ENCODE measurements at regions not wholly inside any gene's neighbourhood (a gene's known extent, or its start where the extent isn't known, plus 50 kb on each side); places are given as distances from the start of the nearest gene placed in this dataset.

GRCh38 chr10:70939441-70940003 is 51.2 kb upstream of the PCBD1 start:
- TF ChIP-seq POLR2A (IDR thresholded peaks at IDR 0.05): no peak
- TF ChIP-seq, protein P1, sequence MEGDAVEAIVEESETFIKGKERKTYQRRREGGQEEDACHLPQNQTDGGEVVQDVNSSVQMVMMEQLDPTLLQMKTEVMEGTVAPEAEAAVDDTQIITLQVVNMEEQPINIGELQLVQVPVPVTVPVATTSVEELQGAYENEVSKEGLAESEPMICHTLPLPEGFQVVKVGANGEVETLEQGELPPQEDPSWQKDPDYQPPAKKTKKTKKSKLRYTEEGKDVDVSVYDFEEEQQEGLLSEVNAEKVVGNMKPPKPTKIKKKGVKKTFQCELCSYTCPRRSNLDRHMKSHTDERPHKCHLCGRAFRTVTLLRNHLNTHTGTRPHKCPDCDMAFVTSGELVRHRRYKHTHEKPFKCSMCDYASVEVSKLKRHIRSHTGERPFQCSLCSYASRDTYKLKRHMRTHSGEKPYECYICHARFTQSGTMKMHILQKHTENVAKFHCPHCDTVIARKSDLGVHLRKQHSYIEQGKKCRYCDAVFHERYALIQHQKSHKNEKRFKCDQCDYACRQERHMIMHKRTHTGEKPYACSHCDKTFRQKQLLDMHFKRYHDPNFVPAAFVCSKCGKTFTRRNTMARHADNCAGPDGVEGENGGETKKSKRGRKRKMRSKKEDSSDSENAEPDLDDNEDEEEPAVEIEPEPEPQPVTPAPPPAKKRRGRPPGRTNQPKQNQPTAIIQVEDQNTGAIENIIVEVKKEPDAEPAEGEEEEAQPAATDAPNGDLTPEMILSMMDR (IDR thresholded peaks at IDR 0.05): no peak
- ATAC-seq: no peak
- H3K27ac ChIP-seq: no peak overlapping the region
- peaks cover 10% of the 10 kb centered on the region for H3K4me1 ChIP-seq
- DNase-seq: no peak
- intact Hi-C loops (cut with DNase I): loop anchor here (10.0 kb wide), 1 partner anchor 255 kb away; no protein-coding TSS in a partner anchor
- H3K27me3 ChIP-seq: no peaks in the 10 kb centered on the region
- H3K36me3 ChIP-seq (replicated peaks in 1 of 2; ENCODE audit: insufficient read depth in 1 of 2, low read depth in 2 of 2): no peaks in the 10 kb centered on the region
- H3K4me3 ChIP-seq: no peak overlapping the region
- no peaks in the 10 kb centered on the region for H3K9me3 ChIP-seq
- WGBS, 2 donors: 75 to 93% methylated on average over 1 of the region's 1 CpG

- WGBS, 2 donors: 54 to 93% methylated on average over 2 to 6 of the region's 6 CpGs
- peaks cover 10% of the 10 kb centered on the region for H3K4me1 ChIP-seq
- intact Hi-C loops (cut with DNase I): no loop called here
- TF ChIP-seq, protein P1 (IDR thresholded peaks at IDR 0.05): no peak
- TF ChIP-seq POLR2A (IDR thresholded peaks at IDR 0.05): no peak
- no peak overlapping the region for H3K4me3 ChIP-seq
- DNase-seq (peak; percentile 68 to 91 (median 86)), ATAC-seq (peak; percentile 61)
- no peaks in the 10 kb centered on the region for H3K27me3 ChIP-seq
- no peaks in the 10 kb centered on the region for H3K9me3 ChIP-seq
- H3K36me3 ChIP-seq (replicated peaks in 1 of 2; ENCODE audit: insufficient read depth in 1 of 2, low read depth in 2 of 2): no peaks in the 10 kb centered on the region
- H3K27ac ChIP-seq: no peak overlapping the region
Observed at GRCh38 chr10:70940834-70941568, 52.6 kb upstream of the PCBD1 start.

- Histone ChIP-seq H3K4me3 (no peak overlapping the region), H3K36me3 (replicated peaks in 1 of 2; ENCODE audit: insufficient read depth in 1 of 2, low read depth in 2 of 2) (no peaks in the 10 kb centered on the region), H3K27me3 (no peaks in the 10 kb centered on the region), H3K27ac (no peak overlapping the region), H3K9me3 (no peaks in the 10 kb centered on the region), H3K4me1 (peaks cover 10% of the 10 kb centered on the region)
- intact Hi-C loops (cut with DNase I): no loop called here
- no peak for DNase-seq
- ATAC-seq: no peak
- TF ChIP-seq, protein P1 (IDR thresholded peaks at IDR 0.05): no peak
- TF ChIP-seq POLR2A (IDR thresholded peaks at IDR 0.05): no peak
- WGBS, 2 donors: 85 to 92% methylated on average over 4 to 6 of the region's 6 CpGs
Observed at GRCh38 chr10:70942125-70942524, 53.8 kb upstream of the PCBD1 start.

DNA sequence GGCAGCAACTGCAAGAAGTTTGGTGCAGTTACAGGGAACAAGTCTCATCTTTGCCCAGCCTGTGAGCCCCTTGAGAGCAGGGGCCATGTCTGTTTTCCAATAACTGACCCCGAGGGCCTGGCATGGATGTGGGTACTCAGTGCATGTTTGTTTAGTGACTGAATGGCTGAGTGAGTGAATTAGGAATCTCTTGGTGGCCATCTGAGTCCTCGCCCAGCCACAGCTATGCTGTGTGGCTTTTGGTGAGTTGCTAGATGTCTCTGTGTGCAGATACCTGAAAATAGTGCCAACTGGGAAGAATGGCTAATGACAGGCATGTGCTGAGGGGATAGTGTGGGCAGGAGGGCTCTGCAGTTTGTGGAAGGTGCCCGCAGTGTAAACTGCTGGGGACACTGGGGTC is 54.4 kb upstream of the PCBD1 start:
- H3K9me3 ChIP-seq: no peaks in the 10 kb centered on the region
- no peaks in the 10 kb centered on the region for H3K36me3 ChIP-seq (replicated peaks in 1 of 2; ENCODE audit: insufficient read depth in 1 of 2, low read depth in 2 of 2)
- H3K27ac ChIP-seq: no peak overlapping the region
- no peak for TF ChIP-seq POLR2A (IDR thresholded peaks at IDR 0.05)
- TF ChIP-seq, protein P1 (IDR thresholded peaks at IDR 0.05): no peak
- peaks cover 10% of the 10 kb centered on the region for H3K4me1 ChIP-seq
- no peak overlapping the region for H3K4me3 ChIP-seq
- no peak for ATAC-seq
- WGBS, 2 donors: 75 to 84% methylated on average over 2 to 3 of the region's 3 CpGs
- H3K27me3 ChIP-seq: no peaks in the 10 kb centered on the region
- intact Hi-C loops (cut with DNase I): no loop called here
- DNase-seq: no peak
